Fibroblast of gingiva (primary cell): ENCODE measurements at regions not wholly inside any gene's neighbourhood (a gene's known extent, or its start where the extent isn't known, plus 50 kb on each side); places are given as distances from the start of the nearest gene placed in this dataset.
"Not testable (repeated sequence)": the region's sequence is repeated elsewhere in the genome, so short reads cannot be mapped to it uniquely, and the experiment has no call there.

Experiments
- DNase-seq: peaks from one replicate; pipeline ENCODE4 v3.0.0-alpha.2; 2011; ENCODE audit warnings: low read depth

- no peak for DNase-seq
Observed at GRCh38 chr9:29220596-29221251, 1647.4 kb upstream of the C9orf72 start.

- DNase-seq: no peak
Observed at GRCh38 chr9:29228558-29228957, 1655.3 kb upstream of the C9orf72 start.

GRCh38 chr9:29230931-29231330, 1657.7 kb upstream of the C9orf72 start:
- no peak for DNase-seq

- no peak for DNase-seq
Observed at GRCh38 chr9:29233193-29233592, 1659.9 kb upstream of the C9orf72 start.

DNA sequence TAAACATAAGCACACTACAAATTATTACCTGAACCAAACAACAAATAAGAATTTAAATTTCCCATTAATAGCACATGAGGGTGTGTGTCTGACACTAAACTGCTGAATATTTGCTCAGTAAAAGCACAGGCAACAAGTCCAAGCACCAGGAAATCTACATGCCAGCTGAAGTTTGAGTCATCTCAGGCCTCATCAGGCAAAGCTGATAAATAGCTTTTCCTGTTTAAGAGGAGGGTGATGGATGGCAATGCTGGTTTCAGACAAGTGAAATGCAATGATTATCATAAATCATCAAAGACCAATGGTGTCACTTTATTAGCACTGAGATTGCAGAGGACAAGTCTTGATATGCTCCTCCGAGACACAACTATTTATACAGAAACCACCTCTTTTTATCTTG, 1668.0 kb upstream of the C9orf72 start:
- DNase-seq: no peak

- no peak for DNase-seq
Observed at GRCh38 chr9:29245351-29245750, 1672.1 kb upstream of the C9orf72 start.

DNA sequence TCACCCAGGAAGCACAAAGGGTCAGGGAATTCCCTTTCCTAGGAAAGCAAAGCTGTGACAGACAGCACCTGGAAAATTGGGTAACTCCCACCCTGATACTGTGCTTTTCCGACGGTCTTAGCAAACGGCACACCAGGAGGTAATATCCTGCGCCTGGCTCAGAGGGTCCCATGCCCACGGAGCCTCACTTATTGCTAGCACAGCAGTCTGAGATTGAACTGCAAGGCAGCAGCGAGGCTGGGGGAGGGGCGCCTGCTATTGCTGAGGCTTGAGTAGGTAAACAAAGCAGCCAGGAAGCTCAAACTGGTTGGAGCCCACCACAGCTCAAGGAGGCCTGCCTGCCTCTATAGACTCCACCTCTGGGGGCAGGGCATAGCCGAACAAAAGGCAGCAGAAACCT, 1697.1 kb upstream of the C9orf72 start:
- not testable (repeated sequence) for DNase-seq

DNA sequence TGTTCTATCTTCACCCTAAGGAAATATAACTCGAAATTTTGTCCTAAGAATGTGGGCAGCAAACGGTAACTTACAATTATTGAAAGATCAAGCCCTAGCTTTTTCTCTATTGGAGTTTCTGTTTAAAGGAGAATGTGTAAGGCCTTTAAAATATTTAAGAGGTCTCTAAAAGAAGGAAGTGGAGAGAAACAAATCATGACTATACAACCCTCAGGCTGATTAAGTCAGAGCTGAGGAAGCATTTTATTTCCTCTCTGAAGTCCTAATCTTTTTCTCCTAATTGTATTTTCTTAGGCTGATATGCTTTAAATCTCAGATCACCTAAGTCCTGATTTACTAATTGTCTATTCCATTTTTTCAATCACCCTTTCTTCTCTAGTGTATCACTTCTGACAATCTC, 1708.8 kb upstream of the C9orf72 start:
- DNase-seq: no peak

DNA sequence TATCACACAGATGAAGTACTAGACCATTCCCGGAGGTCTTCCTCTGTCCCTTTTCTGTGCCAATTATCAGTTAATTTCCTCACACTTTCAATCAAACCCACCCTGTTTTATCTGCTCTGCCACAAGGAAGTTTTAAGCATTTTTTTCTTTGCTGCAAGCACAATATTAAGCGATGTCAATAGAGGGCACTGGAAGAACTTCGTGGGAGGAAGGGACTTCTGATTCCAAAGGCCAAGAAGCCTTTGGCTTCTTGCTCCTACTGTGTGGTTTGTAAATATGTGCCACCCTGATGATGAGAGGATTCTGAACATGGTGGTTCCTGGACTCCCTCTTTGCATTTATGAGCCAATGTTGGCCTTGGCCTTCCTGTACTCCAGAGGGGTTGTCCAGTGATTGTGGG, 1712.5 kb upstream of the C9orf72 start:
- DNase-seq: no peak

GRCh38 chr9:29289365-29289764, 1716.1 kb upstream of the C9orf72 start:
- no peak for DNase-seq

DNA sequence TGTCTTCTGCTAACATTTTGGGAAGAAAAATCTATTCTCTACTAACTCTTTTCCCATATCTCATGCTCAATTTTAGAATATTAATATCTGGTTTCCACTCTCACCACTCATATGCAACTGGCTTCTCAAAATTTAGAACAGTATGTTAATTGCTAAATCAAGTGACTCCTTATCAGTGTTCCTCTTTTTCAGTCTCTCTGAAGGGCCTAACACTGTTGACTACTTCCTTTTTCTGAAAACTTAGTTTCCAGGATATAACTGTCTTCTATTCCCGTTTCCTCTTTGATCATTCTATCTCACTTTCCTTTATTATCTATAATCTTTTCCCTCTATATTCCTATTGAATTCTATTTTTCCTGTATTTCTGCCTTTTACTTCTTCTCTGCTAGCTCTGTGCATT, 1717.2 kb upstream of the C9orf72 start:
- DNase-seq: no peak

- DNase-seq: no peak
Observed at GRCh38 chr9:29297592-29297991, 1724.3 kb upstream of the C9orf72 start.

DNA sequence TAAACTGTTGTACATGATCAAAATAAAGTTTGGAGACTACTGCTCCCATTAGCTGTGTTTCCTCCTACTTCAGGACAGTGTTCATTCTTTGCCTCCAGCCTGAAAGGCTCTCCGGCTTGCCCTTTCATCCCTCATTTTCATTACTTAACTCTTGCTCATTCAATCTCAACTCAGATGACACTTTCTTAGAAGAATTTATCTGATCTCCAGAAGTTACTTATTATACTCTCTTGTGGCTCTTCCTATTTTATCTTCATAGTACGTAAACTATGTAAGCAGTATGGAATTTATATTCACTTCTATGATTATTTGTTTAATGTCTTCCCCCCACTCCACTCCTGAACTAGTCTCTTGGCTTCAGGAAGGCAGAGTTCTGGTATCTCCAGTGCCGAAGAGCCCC, 1737.9 kb upstream of the C9orf72 start:
- no peak for DNase-seq

DNA sequence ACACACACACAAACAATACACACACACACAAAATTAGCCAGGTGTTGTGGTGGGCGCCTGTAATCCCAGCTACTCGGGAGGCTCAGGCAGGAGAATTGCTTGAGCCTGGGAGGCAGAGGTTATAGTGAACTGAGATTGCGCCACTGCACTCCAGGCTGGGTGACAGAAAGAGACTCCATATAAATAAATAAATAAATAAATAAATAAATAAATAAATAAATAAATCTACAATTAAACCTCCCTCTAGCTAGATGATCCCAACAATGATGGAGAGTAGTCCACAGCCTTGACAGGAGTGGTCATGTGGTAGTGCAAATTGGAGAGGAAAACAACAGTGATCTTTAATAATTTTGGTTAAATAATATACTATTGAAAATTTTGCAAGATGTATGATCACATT, 1739.0 kb upstream of the C9orf72 start:
- DNase-seq: no peak

DNA sequence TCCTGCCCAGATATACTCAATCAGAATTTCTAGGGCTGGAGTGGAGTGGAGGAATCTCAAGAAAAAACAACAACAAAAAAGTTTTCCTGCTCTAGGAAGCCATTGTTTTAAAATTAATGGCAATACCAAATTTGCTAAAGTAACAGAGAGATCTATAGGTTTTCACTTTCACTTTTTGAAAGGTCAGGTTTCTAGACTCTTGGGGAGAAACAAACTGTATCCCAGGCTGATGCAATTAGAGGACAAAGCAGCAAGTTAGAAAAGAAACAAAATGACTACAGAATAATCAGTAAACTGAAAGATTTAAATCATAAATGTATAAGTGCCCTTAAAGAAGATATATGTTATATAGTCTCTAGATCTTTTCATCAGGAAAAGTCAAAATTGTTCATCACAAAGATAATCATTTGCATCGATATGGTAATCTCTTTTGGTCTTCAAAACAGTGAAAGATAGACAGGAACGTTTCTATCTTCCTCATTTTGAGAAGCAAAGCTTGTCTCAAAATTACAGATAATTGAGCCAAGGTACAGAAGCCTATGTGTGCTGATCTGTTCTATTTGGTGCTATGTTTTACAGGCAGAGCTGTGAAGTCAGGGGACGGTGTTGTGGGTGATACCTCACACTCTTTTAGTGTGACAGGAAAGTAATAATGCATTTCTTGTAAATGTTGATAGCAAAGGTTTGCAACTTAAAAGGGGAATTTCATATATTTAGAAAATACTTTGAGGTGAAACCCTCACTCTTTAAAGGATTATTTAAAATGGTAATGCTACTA, 1746.6 kb upstream of the C9orf72 start:
- DNase-seq: no peak

- DNase-seq: no peak
Observed at GRCh38 chr9:29322240-29322639, 1749.0 kb upstream of the C9orf72 start.

GRCh38 chr9:29325894-29326293, 1752.6 kb upstream of the C9orf72 start:
- DNase-seq: no peak

DNA sequence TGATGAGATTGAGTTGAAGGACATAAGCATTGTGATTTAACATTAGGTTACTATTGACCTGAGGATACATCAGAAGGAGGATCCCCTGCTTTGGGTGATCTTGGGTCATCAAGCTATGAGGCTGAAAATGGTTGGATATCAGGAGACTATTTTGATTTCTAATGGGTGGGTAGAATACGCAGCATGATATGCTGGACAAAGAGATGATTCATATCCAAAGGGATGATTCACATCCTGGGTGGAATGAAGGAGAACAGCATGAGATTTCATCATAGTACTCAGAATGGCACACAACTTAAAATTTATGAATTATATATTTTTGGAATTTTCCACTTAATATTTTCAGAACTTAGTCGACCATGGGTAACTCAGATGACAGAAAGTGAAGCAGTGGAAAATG, 1759.5 kb upstream of the C9orf72 start:
- DNase-seq: no peak

GRCh38 chr9:29336281-29336680, 1763.0 kb upstream of the C9orf72 start:
- no peak for DNase-seq

DNA sequence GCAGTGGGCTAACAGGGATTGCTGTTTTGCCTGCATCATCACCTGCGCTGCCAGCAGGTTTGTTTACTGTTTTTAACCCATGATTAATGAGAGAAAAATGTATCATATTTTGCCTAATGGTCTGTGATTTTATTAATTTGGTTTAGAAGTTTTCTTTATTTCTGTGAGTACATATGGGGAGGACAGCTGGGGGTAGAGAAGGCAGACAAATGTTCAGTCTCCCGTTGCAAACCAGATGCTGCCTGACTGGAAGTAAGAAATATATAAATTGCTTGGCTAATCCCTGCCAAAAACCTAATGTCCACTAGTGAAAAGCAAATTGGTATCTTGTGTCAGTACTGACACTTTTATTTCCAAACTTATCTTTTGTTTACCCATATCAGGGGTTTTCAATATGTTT, 1766.1 kb upstream of the C9orf72 start:
- DNase-seq: no peak

DNA sequence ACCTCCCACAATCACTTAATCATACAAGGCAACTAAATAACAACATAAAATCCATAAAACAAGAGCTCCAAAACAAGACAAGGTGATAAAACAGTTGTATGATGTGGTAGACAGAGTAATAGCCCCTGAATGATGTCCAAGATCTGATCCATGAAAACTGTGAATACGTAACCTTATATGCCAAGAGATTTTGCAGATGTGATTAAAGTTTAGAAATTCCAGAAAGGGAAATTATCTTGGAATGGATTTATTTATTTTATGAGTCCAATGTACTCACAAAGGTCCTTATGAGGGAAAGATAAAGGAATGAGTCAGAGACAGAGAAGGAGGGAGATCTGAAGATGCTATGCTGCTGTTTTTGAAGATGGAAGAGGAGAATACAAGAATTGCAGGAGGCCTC, 1775.7 kb upstream of the C9orf72 start:
- DNase-seq: no peak

DNA sequence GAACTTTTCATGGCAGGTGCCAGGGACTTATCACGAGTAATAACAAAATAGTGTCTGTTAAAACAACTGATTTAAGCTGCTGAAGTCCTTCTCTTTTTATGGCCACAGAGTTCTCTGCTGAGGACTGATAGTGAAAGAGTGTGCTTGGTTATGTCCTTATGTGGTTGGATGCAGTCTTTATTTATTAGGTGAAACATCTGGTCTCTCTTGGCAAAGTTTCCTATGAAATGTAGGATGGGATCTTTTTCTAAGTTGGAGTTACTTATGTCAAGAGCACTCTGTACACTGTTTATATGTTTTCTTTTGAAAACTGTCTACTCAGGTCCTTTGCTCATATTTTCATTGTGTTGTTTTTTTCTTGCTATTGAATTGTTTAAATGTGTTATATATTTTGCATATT, 1816.1 kb upstream of the C9orf72 start:
- DNase-seq: no peak

DNA sequence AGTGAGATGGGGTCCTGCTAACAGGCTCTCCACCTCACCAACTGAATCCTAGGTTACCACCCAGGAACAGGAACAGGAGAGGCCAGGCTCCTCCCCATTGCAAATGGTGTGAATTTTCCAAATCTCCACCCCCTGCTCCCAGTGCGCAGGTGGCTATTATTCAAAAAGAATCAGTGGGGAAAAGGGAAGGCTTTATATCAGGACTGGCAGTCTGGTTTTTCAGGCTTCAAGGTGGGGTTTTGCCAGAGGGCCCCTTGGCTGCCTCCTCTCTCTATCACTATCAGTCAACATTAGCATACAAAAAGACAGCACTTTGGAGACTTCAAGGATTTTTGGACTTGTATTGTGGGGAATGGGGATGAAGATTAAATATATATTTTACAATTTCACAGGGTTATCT, 1817.6 kb upstream of the C9orf72 start:
- no peak for DNase-seq

DNA sequence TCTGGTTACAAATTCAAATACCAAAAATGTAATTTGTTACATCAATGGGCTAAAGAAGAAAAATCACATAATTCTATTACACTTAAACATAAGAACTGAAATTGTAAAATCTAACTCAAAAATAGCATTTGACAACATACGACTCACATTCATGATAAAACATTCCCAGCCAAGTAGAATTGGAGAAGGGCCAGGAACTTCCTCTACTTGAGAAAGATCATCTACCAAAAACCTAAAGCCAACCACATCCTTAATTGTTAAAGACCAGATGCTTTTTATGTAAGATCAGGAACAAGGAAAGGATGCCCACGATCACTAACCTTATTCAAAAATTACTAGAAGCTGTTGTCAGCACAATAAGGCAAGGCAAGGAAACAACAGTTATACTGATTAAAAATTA, 1819.8 kb upstream of the C9orf72 start:
- DNase-seq: no peak
